ENCODE measurements at regions not wholly inside any gene's neighbourhood (a gene's known extent, or its start where the extent isn't known, plus 50 kb on each side); places are given as distances from the start of the nearest gene placed in this dataset.

- Histone ChIP-seq H3K4me3 (no peak overlapping the region), H3K9me3 (no peaks in the 10 kb centered on the region), H3K27ac (no peak overlapping the region), H3K4me1 (no peaks in the 10 kb centered on the region), H3K36me3 (ENCODE audit: insufficient read depth in 1 of 2, low read depth in 1 of 2) (no peaks in the 10 kb centered on the region), H3K27me3 (ENCODE audit: insufficient read depth in 3 of 3, low read length in 2 of 3) (no peaks in the 10 kb centered on the region)
- WGBS, 3 donors = 35 to 60% (median 50%) methylated on average over 2 of the region's 2 CpGs
- ATAC-seq (no peak), DNase-seq (no peak)
- TF ChIP-seq CTCF (IDR thresholded peaks at IDR 0.05) = no peak
- intact Hi-C loops (cut with DNase I) = no loop called here
These were observed 319.3 kb upstream of the CHD1 start for GRCh38 chr5:99248066-99248465.

GRCh38 chr5:99247346-99247745, 318.5 kb upstream of the CHD1 start:
- Histone ChIP-seq H3K4me3 (no peak overlapping the region), H3K27me3 (ENCODE audit: insufficient read depth in 3 of 3, low read length in 2 of 3) (no peaks in the 10 kb centered on the region), H3K9me3 (no peaks in the 10 kb centered on the region), H3K27ac (no peak overlapping the region), H3K36me3 (ENCODE audit: insufficient read depth in 1 of 2, low read depth in 1 of 2) (no peaks in the 10 kb centered on the region), H3K4me1 (no peaks in the 10 kb centered on the region)
- DNase-seq = no peak
- intact Hi-C loops (cut with DNase I) = no loop called here
- WGBS, 3 donors = 25 to 37% (median 28%) methylated on average over 4 of the region's 4 CpGs
- no peak for ATAC-seq
- no peak for TF ChIP-seq CTCF (IDR thresholded peaks at IDR 0.05)

- WGBS, 3 donors = 2 to 8% (median 3%) methylated on average over 1 of the region's 1 CpG
- no peaks in the 10 kb centered on the region for H3K9me3 ChIP-seq
- no peak for DNase-seq
- no peak for TF ChIP-seq CTCF (IDR thresholded peaks at IDR 0.05)
- no peaks in the 10 kb centered on the region for H3K4me1 ChIP-seq
- intact Hi-C loops (cut with DNase I) = no loop called here
- ATAC-seq = no peak
- H3K36me3 ChIP-seq (ENCODE audit: insufficient read depth in 1 of 2, low read depth in 1 of 2) = no peaks in the 10 kb centered on the region
- H3K27me3 ChIP-seq (ENCODE audit: insufficient read depth in 3 of 3, low read length in 2 of 3) = no peaks in the 10 kb centered on the region
- H3K27ac ChIP-seq = no peak overlapping the region
- no peak overlapping the region for H3K4me3 ChIP-seq
These were observed 314.3 kb upstream of the CHD1 start for GRCh38 chr5:99243111-99243510.

- Histone ChIP-seq H3K36me3 (ENCODE audit: insufficient read depth in 1 of 2, low read depth in 1 of 2) (no peaks in the 10 kb centered on the region), H3K27me3 (ENCODE audit: insufficient read depth in 3 of 3, low read length in 2 of 3) (no peaks in the 10 kb centered on the region), H3K4me1 (no peaks in the 10 kb centered on the region), H3K4me3 (no peak overlapping the region), H3K27ac (no peak overlapping the region), H3K9me3 (no peaks in the 10 kb centered on the region)
- 30 to 42% (median 30%) methylated on average over 3 of the region's 3 CpGs for WGBS, 3 donors
- no peak for ATAC-seq
- no peak for DNase-seq
- intact Hi-C loops (cut with DNase I) = no loop called here
- no peak for TF ChIP-seq CTCF (IDR thresholded peaks at IDR 0.05)
These were observed 311.1 kb upstream of the CHD1 start for GRCh38 chr5:99239826-99240360.

GRCh38 chr5:99191206-99191745, 262.5 kb upstream of the CHD1 start:
- Histone ChIP-seq H3K27me3 (ENCODE audit: insufficient read depth in 3 of 3, low read length in 2 of 3) (no peaks in the 10 kb centered on the region), H3K4me3 (no peak overlapping the region), H3K36me3 (ENCODE audit: insufficient read depth in 1 of 2, low read depth in 1 of 2) (no peaks in the 10 kb centered on the region), H3K27ac (no peak overlapping the region), H3K9me3 (peaks cover 10% of the 10 kb centered on the region), H3K4me1 (no peaks in the 10 kb centered on the region)
- DNase-seq (no peak), ATAC-seq (no peak)
- TF ChIP-seq CTCF (IDR thresholded peaks at IDR 0.05) = no peak
- WGBS, 3 donors = 66 to 70% (median 69%) methylated on average over 5 of the region's 5 CpGs
- intact Hi-C loops (cut with DNase I) = no loop called here
